OCI-LY7 (cell line): ENCODE measurements at regions not wholly inside any gene's neighbourhood (a gene's known extent, or its start where the extent isn't known, plus 50 kb on each side); places are given as distances from the start of the nearest gene placed in this dataset.

Experiments
- BruUV-seq: library from RNA; stranded (reverse); fragments of 400-500 nt; replicated peaks from 2 replicates; lab custom pipeline; 2021; lab: Mats Ljungman, UMichigan
- CTCF ChIA-PET: fragments of 300-600 bp; sonication (Branson Sonifier 250); formaldehyde crosslinking; loops from one replicate; lab custom pipeline; 2022; ENCODE audit warnings: antibody characterized with exemption; ENCODE audit not compliant: unreplicated experiment; lab: Charles Lee
- POLR2A ChIA-PET: fragments of 300-600 bp; sonication (Branson Sonifier 250); formaldehyde crosslinking; loops from one replicate; lab custom pipeline; 2022; ENCODE audit warnings: antibody characterized with exemption; lab: Charles Lee
- DNase-seq: peaks from one replicate; pipeline ENCODE4 v3.0.0-alpha.2; 2015; ENCODE audit warnings: low spot score
- H2AFZ ChIP-seq: fragments of 200-600 bp; sonication (generic), shearing (Covaris generic); 2 replicates; pipeline ENCODE4 v1.6.1; 2014; ENCODE audit warnings: mild to moderate bottlenecking, antibody characterized with exemption, low read length, moderate library complexity
- H3K27ac ChIP-seq: fragments of 200-600 bp; sonication (generic); 2 replicates; pipeline ENCODE4 v1.5.1; 2014; ENCODE audit warnings: mixed run types, low read depth, mild to moderate bottlenecking, moderate library complexity, low read length, inconsistent platforms; ENCODE audit not compliant: poor library complexity, severe bottlenecking
- H3K36me3 ChIP-seq: fragments of 200-600 bp; sonication (generic); 2 replicates; pipeline ENCODE4 v1.6.1; 2014; ENCODE audit warnings: mild to moderate bottlenecking, antibody characterized with exemption, low read length, moderate library complexity, mixed read lengths; ENCODE audit not compliant: insufficient read depth
- H3K4me1 ChIP-seq: fragments of 200-600 bp; sonication (generic); 2 replicates; pipeline ENCODE4 v1.5.1; 2014; ENCODE audit warnings: mild to moderate bottlenecking, low read length; ENCODE audit not compliant: insufficient read depth, poor library complexity, severe bottlenecking
- H3K4me2 ChIP-seq: fragments of 200-600 bp; sonication (generic); 2 replicates; pipeline ENCODE4 v1.6.1; 2014; ENCODE audit warnings: mild to moderate bottlenecking, low read length
- H3K4me3 ChIP-seq: fragments of 200-600 bp; sonication (generic); 2 replicates; pipeline ENCODE4 v1.5.1; 2014; ENCODE audit warnings: mild to moderate bottlenecking, low read depth, low read length; ENCODE audit not compliant: poor library complexity, severe bottlenecking
- H3K79me2 ChIP-seq: fragments of 200-600 bp; sonication (generic); 2 replicates; pipeline ENCODE4 v1.6.1; 2016; ENCODE audit warnings: low read depth, mild to moderate bottlenecking, low read length, moderate library complexity, mixed read lengths; ENCODE audit not compliant: insufficient read depth
- H3K9me2 ChIP-seq: fragments of 200-600 bp; sonication (generic); 2 replicates; pipeline ENCODE4 v1.6.1; 2016; ENCODE audit warnings: mild to moderate bottlenecking, low read length, mixed read lengths; ENCODE audit not compliant: insufficient read depth
- H3K9me3 ChIP-seq: fragments of 200-600 bp; sonication (generic); 2 replicates; pipeline ENCODE4 v1.6.1; 2014; ENCODE audit warnings: mild to moderate bottlenecking, mixed run types, low read length, mixed read lengths
- H4K20me1 ChIP-seq: fragments of 200-600 bp; sonication (generic); 2 replicates; pipeline ENCODE4 v1.6.1; 2014; ENCODE audit warnings: mild to moderate bottlenecking, antibody characterized with exemption, low read length, moderate library complexity, mixed read lengths; ENCODE audit not compliant: insufficient read depth
- EZH2phosphoT487 ChIP-seq: fragments of 200-600 bp; sonication (generic); IDR thresholded peaks from 2 replicates; pipeline ENCODE4 v1.6.1; 2018; ENCODE audit warnings: low read depth, borderline replicate concordance, mild to moderate bottlenecking, mixed run types, antibody characterized with exemption, low read length, moderate library complexity, mixed read lengths
- intact Hi-C: fragments of 100-400 bp; cut with micrococcal nuclease; formaldehyde crosslinking; loops from one replicate; pipeline ENCODE4 v1.10.0; 2022; ENCODE audit not compliant: unreplicated experiment
- TF ChIP-seq, protein P1 (sequence below): fragments of 200-600 bp; sonication (generic); conservative IDR thresholded peaks from 2 replicates; pipeline ENCODE4 v1.5.1; 2014; ENCODE audit warnings: mild to moderate bottlenecking, antibody characterized with exemption, low read length, moderate library complexity, mixed read lengths

DNA sequence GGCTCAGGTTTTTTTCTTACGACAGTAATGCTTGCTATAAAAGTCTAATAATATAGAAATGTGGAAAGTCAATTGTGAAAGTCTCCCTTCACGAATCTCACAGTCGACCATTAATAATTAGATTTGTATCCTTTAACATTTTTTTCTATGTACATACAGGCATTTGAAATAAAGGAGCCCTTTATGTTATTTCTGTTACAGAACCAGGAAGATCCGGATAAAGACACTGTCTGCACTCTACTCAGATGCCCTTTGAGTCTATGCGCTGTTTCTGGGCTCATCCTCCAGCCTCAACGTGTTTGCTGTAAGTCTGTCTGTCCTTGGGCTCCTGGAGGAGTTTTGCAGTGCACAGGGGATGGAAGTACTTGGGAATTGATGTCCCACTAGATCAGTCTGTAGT is 212.2 kb upstream of the ATP2B1 start:
- POLR2A ChIA-PET: no interaction called here
- Histone ChIP-seq H3K36me3 (no peaks in the 10 kb centered on the region), H3K27ac (no peak overlapping the region), H3K4me3 (no peak overlapping the region), H3K4me2 (no peak overlapping the region), H2AFZ (0 out of 2 replicates have a peak overlapping the region, but pooled peaks have one; percentile 16), H3K9me2 (no peaks in the 10 kb centered on the region), H3K79me2 (no peaks in the 10 kb centered on the region), H4K20me1 (no peaks in the 10 kb centered on the region), H3K9me3 (no peaks in the 10 kb centered on the region), H3K4me1 (peaks cover 29% of the 10 kb centered on the region)
- CTCF ChIA-PET: no interaction called here
- no TSS peak for BruUV-seq
- intact Hi-C loops: no loop called here
- no peak for DNase-seq
- no peak for TF ChIP-seq EZH2phosphoT487
- TF ChIP-seq, protein P1, sequence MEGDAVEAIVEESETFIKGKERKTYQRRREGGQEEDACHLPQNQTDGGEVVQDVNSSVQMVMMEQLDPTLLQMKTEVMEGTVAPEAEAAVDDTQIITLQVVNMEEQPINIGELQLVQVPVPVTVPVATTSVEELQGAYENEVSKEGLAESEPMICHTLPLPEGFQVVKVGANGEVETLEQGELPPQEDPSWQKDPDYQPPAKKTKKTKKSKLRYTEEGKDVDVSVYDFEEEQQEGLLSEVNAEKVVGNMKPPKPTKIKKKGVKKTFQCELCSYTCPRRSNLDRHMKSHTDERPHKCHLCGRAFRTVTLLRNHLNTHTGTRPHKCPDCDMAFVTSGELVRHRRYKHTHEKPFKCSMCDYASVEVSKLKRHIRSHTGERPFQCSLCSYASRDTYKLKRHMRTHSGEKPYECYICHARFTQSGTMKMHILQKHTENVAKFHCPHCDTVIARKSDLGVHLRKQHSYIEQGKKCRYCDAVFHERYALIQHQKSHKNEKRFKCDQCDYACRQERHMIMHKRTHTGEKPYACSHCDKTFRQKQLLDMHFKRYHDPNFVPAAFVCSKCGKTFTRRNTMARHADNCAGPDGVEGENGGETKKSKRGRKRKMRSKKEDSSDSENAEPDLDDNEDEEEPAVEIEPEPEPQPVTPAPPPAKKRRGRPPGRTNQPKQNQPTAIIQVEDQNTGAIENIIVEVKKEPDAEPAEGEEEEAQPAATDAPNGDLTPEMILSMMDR: no peak

DNA sequence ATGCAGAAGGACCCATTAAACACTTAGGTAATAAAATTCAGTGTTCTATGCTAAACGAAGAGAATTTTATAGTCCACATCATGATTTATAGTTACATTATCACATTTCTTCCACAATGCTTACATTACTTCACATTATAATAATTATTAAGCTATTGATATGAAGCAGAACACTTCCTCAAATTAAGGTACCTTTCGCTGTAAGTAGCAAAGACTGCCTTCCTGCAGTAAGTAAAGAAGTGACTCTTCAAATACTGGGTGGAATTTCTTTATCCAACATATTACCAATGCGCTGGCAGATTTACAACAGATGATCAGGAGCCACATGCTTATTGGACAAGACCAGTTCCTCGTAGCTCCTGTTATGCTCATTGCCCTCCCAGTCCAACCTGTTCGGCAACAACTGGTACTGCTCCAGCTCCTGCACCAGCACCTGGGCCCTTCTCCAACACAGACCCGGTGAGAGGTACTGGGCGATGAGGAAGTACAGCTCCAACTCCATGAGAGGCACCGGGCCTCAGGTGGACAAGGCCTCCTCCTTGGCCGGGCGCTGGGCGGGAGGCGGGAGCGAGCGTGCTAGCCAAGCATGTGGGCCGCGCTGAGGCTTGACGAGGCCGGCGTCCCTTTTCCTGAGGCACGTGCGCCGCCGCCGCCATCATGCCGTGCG is 210.7 kb upstream of the ATP2B1 start:
- intact Hi-C loops: no loop called here
- no TSS peak for BruUV-seq
- H3K4me2 ChIP-seq: 0 out of 2 replicates have a peak overlapping the region, but pooled peaks have one; percentile 20
- DNase-seq: no peak
- no peaks in the 10 kb centered on the region for H3K9me3 ChIP-seq
- H3K79me2 ChIP-seq: no peaks in the 10 kb centered on the region
- H3K36me3 ChIP-seq: no peaks in the 10 kb centered on the region
- POLR2A ChIA-PET: interaction anchor here (0.5 to 2.4 kb wide), 16 partner anchors 9 to 315 kb away, joined by 3 to 23 read pairs (median 3); no protein-coding TSS in a partner anchor
- H2AFZ ChIP-seq: peak overlapping the region; percentile 46; the same call in 1 of the 2 replicates
- CTCF ChIA-PET: interaction anchor here (0.8 kb wide), 1 partner anchor 8 kb away, joined by 3 read pairs; no protein-coding TSS in a partner anchor
- TF ChIP-seq EZH2phosphoT487: no peak
- TF ChIP-seq, protein P1: no peak
- H3K4me3 ChIP-seq: no peak overlapping the region
- H3K27ac ChIP-seq: no peak overlapping the region
- H3K9me2 ChIP-seq: no peaks in the 10 kb centered on the region
- no peaks in the 10 kb centered on the region for H4K20me1 ChIP-seq
- H3K4me1 ChIP-seq: peaks cover 14% of the 10 kb centered on the region
